GM13977 (cell line): ENCODE measurements at regions not wholly inside any gene's neighbourhood (a gene's known extent, or its start where the extent isn't known, plus 50 kb on each side); places are given as distances from the start of the nearest gene placed in this dataset.

ENCODE experiments used
- DNase-seq: peaks from one replicate; pipeline ENCODE4 v3.0.0; 2012; ENCODE audit warnings: low spot score
- CTCF ChIP-seq: IDR thresholded peaks from 2 replicates; pipeline ENCODE4 v1.5.1; 2012; ENCODE audit warnings: mild to moderate bottlenecking, control low read depth; ENCODE audit not compliant: insufficient read depth; ENCODE audit errors: extremely low read depth, missing control alignments
- in situ Hi-C: fragments of 300-500 bp; cut with MboI; formaldehyde crosslinking; loops from one replicate; pipeline ENCODE4 v1.12.0; 2022; ENCODE audit warnings: low sequenced_read_pairs, low pct_unique_long_range_greater_than_20kb, mixed read lengths, inconsistent platforms; ENCODE audit not compliant: unreplicated experiment

- no peak for TF ChIP-seq CTCF
- DNase-seq: no peak
- in situ Hi-C loops: no loop called here
These were observed 216.4 kb downstream of the NOVA1 start for GRCh38 chr14:26381405-26381804.

- no peak for DNase-seq
- in situ Hi-C loops: no loop called here
- TF ChIP-seq CTCF: no peak
These were observed 217.2 kb downstream of the NOVA1 start for GRCh38 chr14:26380637-26381036.

GRCh38 chr14:26379951-26380350 lies 217.9 kb downstream of the NOVA1 start:
- TF ChIP-seq CTCF: no peak
- no peak for DNase-seq
- in situ Hi-C loops: no loop called here

GRCh38 chr14:26377150-26377549 lies 220.7 kb downstream of the NOVA1 start:
- TF ChIP-seq CTCF: no peak
- no peak for DNase-seq
- in situ Hi-C loops: no loop called here

GRCh38 chr14:26370115-26370514 lies 227.7 kb downstream of the NOVA1 start:
- no peak for TF ChIP-seq CTCF
- DNase-seq: no peak
- in situ Hi-C loops: no loop called here

GRCh38 chr14:26363689-26364088 lies 234.1 kb downstream of the NOVA1 start:
- no peak for DNase-seq
- in situ Hi-C loops: no loop called here
- TF ChIP-seq CTCF: no peak

- TF ChIP-seq CTCF: no peak
- in situ Hi-C loops: no loop called here
- no peak for DNase-seq
These were observed 253.2 kb downstream of the NOVA1 start for GRCh38 chr14:26344596-26344995.
